DOHH2 (cell line): ENCODE measurements at regions not wholly inside any gene's neighbourhood (a gene's known extent, or its start where the extent isn't known, plus 50 kb on each side); places are given as distances from the start of the nearest gene placed in this dataset.

Experiments used
- H3F3A ChIP-seq: fragments of 200-600 bp; sonication (generic), shearing (Covaris generic); 2 replicates; pipeline ENCODE4 v1.6.0; 2016; ENCODE audit warnings: antibody characterized with exemption, mild to moderate bottlenecking; ENCODE audit not compliant: control insufficient read depth, insufficient read depth
- H3K27ac ChIP-seq: fragments of 200-600 bp; sonication (generic); 2 replicates; pipeline ENCODE4 v1.5.1; 2014; ENCODE audit warnings: low read depth, mild to moderate bottlenecking, low read length, moderate library complexity
- H3K27me3 ChIP-seq: fragments of 200-600 bp; sonication (generic); 2 replicates; pipeline ENCODE4 v1.6.1; 2014; ENCODE audit warnings: mild to moderate bottlenecking, low read length, mixed read lengths; ENCODE audit not compliant: control insufficient read depth
- H3K36me3 ChIP-seq: fragments of 200-600 bp; sonication (generic); 2 replicates; pipeline ENCODE4 v1.6.1; 2014; ENCODE audit warnings: mild to moderate bottlenecking, low read length, moderate library complexity, mixed read lengths; ENCODE audit not compliant: control insufficient read depth
- H3K4me1 ChIP-seq: fragments of 200-600 bp; sonication (generic); 2 replicates; pipeline ENCODE4 v1.6.1; 2014; ENCODE audit warnings: mild to moderate bottlenecking, low read length, mixed read lengths; ENCODE audit not compliant: control insufficient read depth
- H3K4me2 ChIP-seq: fragments of 200-600 bp; sonication (generic); 2 replicates; pipeline ENCODE4 v1.6.0; 2014; ENCODE audit warnings: mild to moderate bottlenecking, low read length, moderate library complexity
- H3K4me3 ChIP-seq: fragments of 200-600 bp; sonication (generic); 2 replicates; pipeline ENCODE4 v1.5.1; 2014; ENCODE audit warnings: mild to moderate bottlenecking, low read length, mixed read lengths
- H3K79me2 ChIP-seq: fragments of 200-600 bp; sonication (generic); 2 replicates; pipeline ENCODE4 v1.6.1; 2014; ENCODE audit warnings: mild to moderate bottlenecking, low read length, mixed read lengths; ENCODE audit not compliant: control insufficient read depth
- H3K9me2 ChIP-seq: fragments of 200-600 bp; sonication (generic); replicated peaks from 2 replicates; pipeline ENCODE4 v1.6.1; 2014; ENCODE audit warnings: mild to moderate bottlenecking, low read length, mixed read lengths; ENCODE audit not compliant: control insufficient read depth
- H3K9me3 ChIP-seq: fragments of 200-600 bp; sonication (generic); 2 replicates; pipeline ENCODE4 v1.6.1; 2014; ENCODE audit warnings: antibody characterized with exemption, low read length, mixed read lengths; ENCODE audit not compliant: control insufficient read depth, insufficient read depth
- H4K20me1 ChIP-seq: fragments of 200-600 bp; sonication (generic); 2 replicates; pipeline ENCODE4 v1.6.0; 2014; ENCODE audit warnings: low read depth, mild to moderate bottlenecking, antibody characterized with exemption, low read length, moderate library complexity; ENCODE audit not compliant: control insufficient read depth, insufficient read depth
- CTCF ChIP-seq: fragments of 200-600 bp; sonication (generic); IDR thresholded peaks from one replicate; pipeline ENCODE4 v1.5.1; 2014; ENCODE audit warnings: antibody characterized with exemption, mild to moderate bottlenecking, low read depth, low read length; ENCODE audit not compliant: poor library complexity, severe bottlenecking
- EZH2phosphoT487 ChIP-seq: fragments of 200-600 bp; sonication (generic); IDR thresholded peaks from 2 replicates; pipeline ENCODE4 v1.6.1; 2017; ENCODE audit warnings: borderline replicate concordance, mild to moderate bottlenecking, antibody characterized with exemption, low read length, moderate library complexity, mixed read lengths

GRCh38 chr3:155029941-155030340, 50.2 kb upstream of the MME start:
- no peak overlapping the region for H3K4me3 ChIP-seq
- H3K4me2 ChIP-seq: no peak overlapping the region
- no peaks in the 10 kb centered on the region for H3K36me3 ChIP-seq
- H3K9me3 ChIP-seq: no peaks in the 10 kb centered on the region
- peaks cover 5% of the 10 kb centered on the region; the same call in 1 of the 2 replicates for H3K4me1 ChIP-seq
- no peaks in the 10 kb centered on the region for H4K20me1 ChIP-seq
- no peaks in the 10 kb centered on the region for H3K79me2 ChIP-seq
- H3K27me3 ChIP-seq: no peaks in the 10 kb centered on the region
- H3F3A ChIP-seq: no peaks in the 10 kb centered on the region
- no peaks in the 10 kb centered on the region for H3K9me2 ChIP-seq
- TF ChIP-seq EZH2phosphoT487 (no peak), CTCF (no peak)
- H3K27ac ChIP-seq: no peak overlapping the region

GRCh38 chr3:155026999-155027591, 53.0 kb upstream of the MME start:
- Histone ChIP-seq H3K79me2 (no peaks in the 10 kb centered on the region), H3K9me2 (no peaks in the 10 kb centered on the region), H3K4me1 (peaks cover 5% of the 10 kb centered on the region; the same call in 1 of the 2 replicates), H3K27me3 (no peaks in the 10 kb centered on the region), H3K4me3 (no peak overlapping the region), H3F3A (no peaks in the 10 kb centered on the region), H3K4me2 (no peak overlapping the region), H3K36me3 (no peaks in the 10 kb centered on the region), H3K9me3 (no peaks in the 10 kb centered on the region), H4K20me1 (no peaks in the 10 kb centered on the region), H3K27ac (no peak overlapping the region)
- TF ChIP-seq EZH2phosphoT487: no peak
- no peak for TF ChIP-seq CTCF

- no peak for TF ChIP-seq EZH2phosphoT487
- TF ChIP-seq CTCF: no peak
- H3F3A ChIP-seq: no peaks in the 10 kb centered on the region
- peaks cover 5% of the 10 kb centered on the region for H3K4me1 ChIP-seq
- H3K79me2 ChIP-seq: no peaks in the 10 kb centered on the region
- H3K9me2 ChIP-seq: no peaks in the 10 kb centered on the region
- H3K9me3 ChIP-seq: no peaks in the 10 kb centered on the region
- no peaks in the 10 kb centered on the region for H4K20me1 ChIP-seq
- no peak overlapping the region for H3K4me3 ChIP-seq
- no peaks in the 10 kb centered on the region for H3K36me3 ChIP-seq
- no peaks in the 10 kb centered on the region for H3K27me3 ChIP-seq
- no peak overlapping the region for H3K27ac ChIP-seq
- H3K4me2 ChIP-seq: no peak overlapping the region
Observed at GRCh38 chr3:155024006-155024638, 56.0 kb upstream of the MME start.
